ENCODE measurements at regions not wholly inside any gene's neighbourhood (a gene's known extent, or its start where the extent isn't known, plus 50 kb on each side); places are given as distances from the start of the nearest gene placed in this dataset.

DNA sequence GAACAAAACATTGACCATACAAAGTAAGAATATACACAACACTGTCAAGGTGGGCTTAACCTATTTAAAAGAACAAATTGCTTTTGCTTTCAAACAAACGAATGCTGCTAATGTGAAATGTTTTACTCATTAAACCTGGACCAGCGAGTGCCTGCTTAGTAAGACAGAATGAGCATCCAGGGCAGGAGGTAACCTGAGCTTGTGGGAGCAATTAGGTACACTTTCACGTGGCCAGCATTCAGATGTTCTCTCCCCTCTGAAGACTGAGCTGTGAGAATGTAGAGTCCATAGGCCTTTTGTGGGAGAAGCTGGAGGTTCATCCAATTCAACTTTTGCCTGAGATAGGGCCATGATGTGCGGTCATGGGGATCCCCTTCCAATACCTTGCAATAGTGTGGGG is 266.5 kb downstream of the TSN start:
- ChIA-PET CTCF (no interaction called here), POLR2A (no interaction called here)
- no peaks in the 10 kb centered on the region for H3K79me2 ChIP-seq (ENCODE audit: control insufficient read depth, insufficient read depth, low read length)
- Mint-ChIP-seq H3K4me3 (no peak overlapping the region), H3K27ac (no peak overlapping the region), H3K4me1 (no peaks in the 10 kb centered on the region), H3K9me3 (ENCODE audit: insufficient read depth) (no peaks in the 10 kb centered on the region), H3K27me3 (peaks cover 4% of the 10 kb centered on the region)
- H3K4me2 ChIP-seq (replicated peaks; ENCODE audit: low read depth, low read length, poor library complexity, severe bottlenecking): no peak overlapping the region
- no peak overlapping the region for H3K9ac ChIP-seq (ENCODE audit: low read length)
- 93% methylated on average over 3 of the region's 4 CpGs for WGBS (ENCODE audit: insufficient coverage)
- H3K36me3 ChIP-seq (replicated peaks in 1 of 2; ENCODE audit: control extremely low read depth in 1 of 2, control insufficient read depth in 1 of 2, extremely low read depth in 1 of 2, insufficient read depth in 2 of 2, low read length in 1 of 2): no peaks in the 10 kb centered on the region
- TF ChIP-seq CTCF (IDR thresholded peaks at IDR 0.05) (no peak), EZH2 (IDR thresholded peaks at IDR 0.05; ENCODE audit: borderline replicate concordance, insufficient read depth, low read depth, low read length, poor library complexity, severe bottlenecking) (no peak)
- no peak for DNase-seq
- ATAC-seq (ENCODE audit: low read depth): no peak
- H3K9me3 ChIP-seq (ENCODE audit: control extremely low read depth in 1 of 3, control insufficient read depth in 2 of 3, insufficient read depth in 1 of 3, low read length in 2 of 3): peaks cover 0 to 2% (median 0%) of the 10 kb centered on the region in 3 donors
- no peak overlapping the region for H3K4me3 ChIP-seq (ENCODE audit: control extremely low read depth in 1 of 5, extremely low read depth in 1 of 5, insufficient read depth in 1 of 5, low read depth in 2 of 5, low read length in 4 of 5)
- no peaks in the 10 kb centered on the region for H3K4me1 ChIP-seq (ENCODE audit: control insufficient read depth in 2 of 2, insufficient read depth in 2 of 2, low read length in 2 of 2)
- intact Hi-C loops (cut with micrococcal nuclease): no loop called here
- H3K27me3 ChIP-seq (replicated peaks in 1 of 4; ENCODE audit: control extremely low read depth in 1 of 4, control insufficient read depth in 3 of 4, insufficient read depth in 4 of 4, low read length in 3 of 4): peaks cover 0 to 2% (median 0%) of the 10 kb centered on the region in 4 experiments
- no peak overlapping the region for H3K27ac ChIP-seq (ENCODE audit: low read length in 2 of 2)
- H4K20me1 ChIP-seq (ENCODE audit: control insufficient read depth, insufficient read depth, low read length, poor library complexity, severe bottlenecking): no peaks in the 10 kb centered on the region
- H2AFZ ChIP-seq (ENCODE audit: insufficient read depth, low read depth, low read length, poor library complexity, severe bottlenecking): no peak overlapping the region

- Mint-ChIP-seq H3K27ac (no peak overlapping the region), H3K9me3 (ENCODE audit: insufficient read depth) (no peaks in the 10 kb centered on the region), H3K27me3 (peaks cover 4% of the 10 kb centered on the region), H3K4me3 (no peak overlapping the region), H3K4me1 (no peaks in the 10 kb centered on the region)
- intact Hi-C loops (cut with micrococcal nuclease): no loop called here
- Histone ChIP-seq H4K20me1 (ENCODE audit: control insufficient read depth, insufficient read depth, low read length, poor library complexity, severe bottlenecking) (no peaks in the 10 kb centered on the region), H3K4me1 (ENCODE audit: control insufficient read depth in 2 of 2, insufficient read depth in 2 of 2, low read length in 2 of 2) (no peaks in the 10 kb centered on the region), H3K79me2 (ENCODE audit: control insufficient read depth, insufficient read depth, low read length) (no peaks in the 10 kb centered on the region), H2AFZ (ENCODE audit: insufficient read depth, low read depth, low read length, poor library complexity, severe bottlenecking) (no peak overlapping the region), H3K4me2 (replicated peaks; ENCODE audit: low read depth, low read length, poor library complexity, severe bottlenecking) (no peak overlapping the region), H3K9ac (ENCODE audit: low read length) (no peak overlapping the region), H3K27ac (ENCODE audit: low read length in 2 of 2) (no peak overlapping the region), H3K36me3 (replicated peaks in 1 of 2; ENCODE audit: control extremely low read depth in 1 of 2, control insufficient read depth in 1 of 2, extremely low read depth in 1 of 2, insufficient read depth in 2 of 2, low read length in 1 of 2) (no peaks in the 10 kb centered on the region), H3K4me3 (ENCODE audit: control extremely low read depth in 1 of 5, extremely low read depth in 1 of 5, insufficient read depth in 1 of 5, low read depth in 2 of 5, low read length in 4 of 5) (no peak overlapping the region), H3K27me3 (replicated peaks in 1 of 4; ENCODE audit: control extremely low read depth in 1 of 4, control insufficient read depth in 3 of 4, insufficient read depth in 4 of 4, low read length in 3 of 4) (peaks cover 0 to 2% (median 0%) of the 10 kb centered on the region in 4 experiments), H3K9me3 (ENCODE audit: control extremely low read depth in 1 of 3, control insufficient read depth in 2 of 3, insufficient read depth in 1 of 3, low read length in 2 of 3) (peaks cover 0 to 2% (median 0%) of the 10 kb centered on the region in 3 donors)
- ChIA-PET POLR2A (no interaction called here), CTCF (no interaction called here)
- 46% methylated on average over 3 of the region's 3 CpGs for WGBS (ENCODE audit: insufficient coverage)
- no peak for DNase-seq
- ATAC-seq (ENCODE audit: low read depth): no peak
- TF ChIP-seq EZH2 (IDR thresholded peaks at IDR 0.05; ENCODE audit: borderline replicate concordance, insufficient read depth, low read depth, low read length, poor library complexity, severe bottlenecking): no peak
Observed at GRCh38 chr2:122022531-122022930, 267.1 kb downstream of the TSN start.
